OCI-LY7 (cell line): ENCODE measurements at regions not wholly inside any gene's neighbourhood (a gene's known extent, or its start where the extent isn't known, plus 50 kb on each side); places are given as distances from the start of the nearest gene placed in this dataset.

Experiments
- CTCF ChIP-seq: fragments of 200-600 bp; sonication (generic); conservative IDR thresholded peaks from 2 replicates; pipeline ENCODE4 v1.5.1; 2014; ENCODE audit warnings: mild to moderate bottlenecking, antibody characterized with exemption, low read length, moderate library complexity, mixed read lengths
- EZH2phosphoT487 ChIP-seq: fragments of 200-600 bp; sonication (generic); IDR thresholded peaks from 2 replicates; pipeline ENCODE4 v1.6.1; 2018; ENCODE audit warnings: low read depth, borderline replicate concordance, mild to moderate bottlenecking, mixed run types, antibody characterized with exemption, low read length, moderate library complexity, mixed read lengths

GRCh38 chr22:49162841-49163240 lies 664.8 kb downstream of the BRD1 start:
- no peak for TF ChIP-seq CTCF
- no peak for TF ChIP-seq EZH2phosphoT487
